SK-N-SH (cell line): ENCODE measurements at regions not wholly inside any gene's neighbourhood (a gene's known extent, or its start where the extent isn't known, plus 50 kb on each side); places are given as distances from the start of the nearest gene placed in this dataset.

Experiments
- CTCF ChIA-PET: fragments of 300-600, 350-600 bp; formaldehyde crosslinking; extraction: SDS; loops from one replicate; lab custom pipeline; 2021; lab: Yijun Ruan, JAX
- POLR2A ChIA-PET: fragments of 350-600 bp; sonication (Branson Sonifier 250); formaldehyde crosslinking; extraction: SDS; loops from one replicate; lab custom pipeline; 2020; ENCODE audit warnings: antibody characterized with exemption, inconsistent platforms; lab: Yijun Ruan, JAX
- DNase-seq: peaks from one replicate; pipeline ENCODE4 v3.0.0; 2012
- H2AFZ ChIP-seq: fragments of 200-600 bp; sonication (generic); 2 replicates; pipeline ENCODE4 v1.8.1; 2016; ENCODE audit warnings: antibody characterized with exemption, mild to moderate bottlenecking, low read depth
- H3F3A ChIP-seq: fragments of 200-600 bp; sonication (generic); replicated peaks from 2 replicates; pipeline ENCODE3; 2016; ENCODE audit warnings: antibody characterized with exemption, mild to moderate bottlenecking; ENCODE audit not compliant: insufficient read depth
- H3K27ac ChIP-seq, 2 experiments: fragments of 200-500 bp in 1 of 2; fragments of 200-600 bp in 1 of 2; sonication (Bioruptor generic) in 1 of 2; sonication (generic), shearing (Covaris generic) in 1 of 2; 2 replicates each; pipeline versions ENCODE4 v1.5.1 to v1.6.1; 2014 to 2016; ENCODE audit warnings: low read depth in 2 of 2, inconsistent platforms in 1 of 2, low read length in 1 of 2, mild to moderate bottlenecking in 1 of 2, mixed read lengths in 1 of 2
- H3K27me3 ChIP-seq: fragments of 200-600 bp; sonication (generic), shearing (Covaris generic); 2 replicates; pipeline ENCODE4 v1.6.1; 2016; ENCODE audit warnings: mixed run types; ENCODE audit not compliant: insufficient read depth
- H3K36me3 ChIP-seq, 2 experiments: fragments of 200-500 bp in 1 of 2; fragments of 200-600 bp in 1 of 2; sonication (Bioruptor generic) in 1 of 2; sonication (generic) in 1 of 2; replicated peaks in 1 of 2; 2 replicates each; pipeline versions ENCODE3 to v1.5.1; 2014 to 2016; ENCODE audit warnings: low read length in 1 of 2, mild to moderate bottlenecking in 1 of 2; ENCODE audit not compliant: insufficient read depth in 2 of 2, control insufficient read depth in 1 of 2
- H3K4me1 ChIP-seq, 2 experiments: fragments of 200-500 bp in 1 of 2; fragments of 200-600 bp in 1 of 2; sonication (Bioruptor generic) in 1 of 2; sonication (generic), shearing (Covaris generic) in 1 of 2; 2 replicates each; pipeline versions ENCODE4 v1.5.1 to v1.6.1; 2014 to 2016; ENCODE audit warnings: low read depth in 1 of 2, low read length in 1 of 2, mixed run types in 1 of 2; ENCODE audit not compliant: insufficient read depth in 2 of 2, control insufficient read depth in 1 of 2
- H3K4me2 ChIP-seq: fragments of 200-600 bp; sonication (generic), shearing (Covaris generic); 2 replicates; pipeline ENCODE4 v1.6.1; 2017; ENCODE audit warnings: mixed run types
- H3K4me3 ChIP-seq, 2 experiments: fragments of 200-500 bp in 1 of 2; fragments of 200-600 bp in 1 of 2; sonication (Bioruptor generic) in 1 of 2; sonication (generic), shearing (Covaris generic) in 1 of 2; 2 replicates each; pipeline versions ENCODE4 v1.5.1 to v1.8.1; 2014 to 2016; ENCODE audit warnings: low read depth in 2 of 2, inconsistent platforms in 1 of 2, low read length in 1 of 2, mild to moderate bottlenecking in 1 of 2, mixed read lengths in 1 of 2, moderate library complexity in 1 of 2
- H3K79me2 ChIP-seq: fragments of 200-600 bp; sonication (generic); 2 replicates; pipeline ENCODE4 v1.8.1; 2017; ENCODE audit warnings: mild to moderate bottlenecking; ENCODE audit not compliant: insufficient read depth
- H3K9ac ChIP-seq: fragments of 200-600 bp; sonication (generic); 2 replicates; pipeline ENCODE4 v1.6.1; 2017; ENCODE audit warnings: mixed run types
- H3K9me2 ChIP-seq: fragments of 200-600 bp; sonication (generic); 2 replicates; pipeline ENCODE4 v1.6.1; 2017; ENCODE audit warnings: mixed run types
- H3K9me3 ChIP-seq: fragments of 200-600 bp; sonication (generic); 2 replicates; pipeline ENCODE4 v1.6.1; 2017; ENCODE audit warnings: mixed run types, mild to moderate bottlenecking, moderate library complexity
- H4K20me1 ChIP-seq: fragments of 200-600 bp; sonication (generic); 2 replicates; pipeline ENCODE4 v1.6.1; 2017; ENCODE audit warnings: mild to moderate bottlenecking, mixed run types; ENCODE audit not compliant: insufficient read depth
- CTCF ChIP-seq: fragments of 200-600 bp; sonication (generic); IDR thresholded peaks from 2 replicates; pipeline ENCODE4 v1.6.1; 2017; ENCODE audit warnings: antibody characterized with exemption, mild to moderate bottlenecking, moderate library complexity
- GABPA ChIP-seq: IDR thresholded peaks from 2 replicates; pipeline ENCODE4 v1.4.0; 2012; ENCODE audit warnings: low read depth, mild to moderate bottlenecking
- GATA2 ChIP-seq: sonication (generic); formaldehyde crosslinking; IDR thresholded peaks from 2 replicates; pipeline ENCODE4 v1.5.0; 2020; ENCODE audit warnings: mild to moderate bottlenecking, missing genetic modification reagents
- JUND ChIP-seq: IDR thresholded peaks from 2 replicates; pipeline ENCODE4 v1.4.0; 2012
- MAX ChIP-seq: IDR thresholded peaks from 2 replicates; pipeline ENCODE4 v1.4.0; 2012; ENCODE audit warnings: low read depth
- PBX3 ChIP-seq: IDR thresholded peaks from 2 replicates; pipeline ENCODE4; 2012
- RAD21 ChIP-seq: IDR thresholded peaks from 2 replicates; pipeline ENCODE4 v1.6.1; 2012; ENCODE audit warnings: mild to moderate bottlenecking, low read length
- TCF12 ChIP-seq: IDR thresholded peaks from 2 replicates; pipeline ENCODE4 v1.4.0; 2012
- TEAD4 ChIP-seq: IDR thresholded peaks from 2 replicates; pipeline ENCODE4 v1.4.0; 2012; ENCODE audit warnings: mild to moderate bottlenecking, borderline replicate concordance; ENCODE audit not compliant: insufficient read depth
- USF1 ChIP-seq: IDR thresholded peaks from 2 replicates; pipeline ENCODE4 v1.4.0; 2012; ENCODE audit warnings: low read depth, borderline replicate concordance
- USF2 ChIP-seq: fragments of 150-350 bp; IDR thresholded peaks from 2 replicates; pipeline ENCODE4 v1.6.1; 2017; ENCODE audit warnings: antibody characterized with exemption, low read length, low read depth, borderline replicate concordance
- YY1 ChIP-seq: IDR thresholded peaks from 2 replicates; pipeline ENCODE4 v1.4.0; 2012; ENCODE audit warnings: low read depth, mild to moderate bottlenecking
- ZBTB33 ChIP-seq: IDR thresholded peaks from 2 replicates; pipeline ENCODE4 v1.4.0; 2012; ENCODE audit warnings: low read depth, borderline replicate concordance
- WGBS: methylation state at CpG from one replicate; pipeline ENCODE4 v1.1.6; 2017; ENCODE audit warnings: low lambda C conversion rate; 5-methylcytosine and 5-hydroxymethylcytosine counted together

GRCh38 chr2:31788273-31788672 is 207.5 kb upstream of the SRD5A2 start:
- ChIA-PET POLR2A (interaction anchor here (0.7 kb wide), 1 partner anchor 39 kb away, joined by 3 read pairs; no protein-coding TSS in a partner anchor), CTCF (interaction anchor here (0.9 kb wide), 1 partner anchor 8 kb away, joined by 4 read pairs; no protein-coding TSS in a partner anchor)
- H3K9me2 ChIP-seq: no peaks in the 10 kb centered on the region
- no peaks in the 10 kb centered on the region for H3K4me1 ChIP-seq
- H3K4me3 ChIP-seq: no peak overlapping the region
- H4K20me1 ChIP-seq: no peaks in the 10 kb centered on the region
- no peak overlapping the region for H3K9ac ChIP-seq
- no peaks in the 10 kb centered on the region for H3K79me2 ChIP-seq
- H3K9me3 ChIP-seq: no peaks in the 10 kb centered on the region
- 26% methylated on average over 4 of the region's 4 CpGs for WGBS
- TF ChIP-seq ZBTB33 (no peak), CTCF (no peak), PBX3 (no peak), TEAD4 (no peak), TCF12 (no peak), MAX (no peak), RAD21 (no peak), GATA2 (CRISPR knock-in tag) (no peak), USF2 (no peak), GABPA (no peak), JUND (no peak), USF1 (no peak), YY1 (no peak)
- no peaks in the 10 kb centered on the region for H3K36me3 ChIP-seq
- no peaks in the 10 kb centered on the region for H3F3A ChIP-seq
- H3K4me2 ChIP-seq: no peak overlapping the region
- no peaks in the 10 kb centered on the region; the same call in 1 of the 2 replicates for H3K27me3 ChIP-seq
- DNase-seq: no peak
- H2AFZ ChIP-seq: no peak overlapping the region
- H3K27ac ChIP-seq: no peak overlapping the region
